ENCODE measurements at regions not wholly inside any gene's neighbourhood (a gene's known extent, or its start where the extent isn't known, plus 50 kb on each side); places are given as distances from the start of the nearest gene placed in this dataset.

GRCh38 chr10:28913436-28914237, 236.3 kb downstream of the BAMBI start:
- DNase-seq (ENCODE audit: extremely low spot score in 2 of 2) = no peak
- no peak for TF ChIP-seq CTCF (IDR thresholded peaks at IDR 0.05)
- no peak for TF ChIP-seq POLR2A (IDR thresholded peaks at IDR 0.05)
- TF ChIP-seq POLR2AphosphoS5 (IDR thresholded peaks at IDR 0.05; ENCODE audit: insufficient read depth in 1 of 2, low read depth in 1 of 2) = no peak
- Histone ChIP-seq H3K9me3 (no peaks in the 10 kb centered on the region), H3K4me3 (no peak overlapping the region), H3K27ac (no peak overlapping the region), H3K36me3 (no peaks in the 10 kb centered on the region), H3K27me3 (no peaks in the 10 kb centered on the region), H3K4me1 (no peaks in the 10 kb centered on the region)
- intact Hi-C loops (cut with DNase I) = no loop called here

GRCh38 chr10:28914701-28915100, 237.4 kb downstream of the BAMBI start:
- H3K36me3 ChIP-seq = no peaks in the 10 kb centered on the region
- no peak for TF ChIP-seq CTCF (IDR thresholded peaks at IDR 0.05)
- TF ChIP-seq POLR2AphosphoS5 (IDR thresholded peaks at IDR 0.05; ENCODE audit: insufficient read depth in 1 of 2, low read depth in 1 of 2) = no peak
- no peak for TF ChIP-seq POLR2A (IDR thresholded peaks at IDR 0.05)
- no peaks in the 10 kb centered on the region for H3K4me1 ChIP-seq
- H3K27ac ChIP-seq = no peak overlapping the region
- H3K9me3 ChIP-seq = no peaks in the 10 kb centered on the region
- H3K27me3 ChIP-seq = no peaks in the 10 kb centered on the region
- DNase-seq (ENCODE audit: extremely low spot score in 2 of 2) = no peak
- intact Hi-C loops (cut with DNase I) = no loop called here
- H3K4me3 ChIP-seq = no peak overlapping the region

- Histone ChIP-seq H3K27ac (no peak overlapping the region), H3K9me3 (no peaks in the 10 kb centered on the region), H3K4me1 (no peaks in the 10 kb centered on the region), H3K36me3 (no peaks in the 10 kb centered on the region), H3K27me3 (no peaks in the 10 kb centered on the region), H3K4me3 (no peak overlapping the region)
- TF ChIP-seq POLR2AphosphoS5 (IDR thresholded peaks at IDR 0.05; ENCODE audit: insufficient read depth in 1 of 2, low read depth in 1 of 2) (no peak), CTCF (IDR thresholded peaks at IDR 0.05) (no peak), POLR2A (IDR thresholded peaks at IDR 0.05) (no peak)
- no peak for DNase-seq (ENCODE audit: extremely low spot score in 2 of 2)
- intact Hi-C loops (cut with DNase I) = no loop called here
Measured at GRCh38 chr10:28915989-28916588, 238.8 kb downstream of the BAMBI start.

GRCh38 chr10:28920091-28920490, 242.8 kb downstream of the BAMBI start:
- Histone ChIP-seq H3K27ac (no peak overlapping the region), H3K36me3 (no peaks in the 10 kb centered on the region), H3K9me3 (no peaks in the 10 kb centered on the region), H3K4me1 (no peaks in the 10 kb centered on the region), H3K4me3 (no peak overlapping the region), H3K27me3 (no peaks in the 10 kb centered on the region)
- TF ChIP-seq POLR2AphosphoS5 (IDR thresholded peaks at IDR 0.05; ENCODE audit: insufficient read depth in 1 of 2, low read depth in 1 of 2) = no peak
- intact Hi-C loops (cut with DNase I) = no loop called here
- no peak for DNase-seq (ENCODE audit: extremely low spot score in 2 of 2)

GRCh38 chr10:28922127-28922526, 244.8 kb downstream of the BAMBI start:
- TF ChIP-seq POLR2AphosphoS5 (IDR thresholded peaks at IDR 0.05; ENCODE audit: insufficient read depth in 1 of 2, low read depth in 1 of 2) (no peak), CTCF (IDR thresholded peaks at IDR 0.05) (no peak), POLR2A (IDR thresholded peaks at IDR 0.05) (no peak)
- Histone ChIP-seq H3K27ac (no peak overlapping the region), H3K27me3 (no peaks in the 10 kb centered on the region), H3K36me3 (no peaks in the 10 kb centered on the region), H3K9me3 (no peaks in the 10 kb centered on the region), H3K4me1 (no peaks in the 10 kb centered on the region), H3K4me3 (no peak overlapping the region)
- DNase-seq (ENCODE audit: extremely low spot score in 2 of 2) = no peak
- intact Hi-C loops (cut with DNase I) = no loop called here
